Nephron progenitor cell (in vitro differentiated cells): ENCODE measurements at regions not wholly inside any gene's neighbourhood (a gene's known extent, or its start where the extent isn't known, plus 50 kb on each side); places are given as distances from the start of the nearest gene placed in this dataset.

Experiments
- DNase-seq: peaks from one replicate; pipeline ENCODE4 v3.0.0; 2021
- H3K27ac Mint-ChIP-seq: 2 replicates; pipeline ENCODE4 v1.8.0; 2021; ENCODE audit warnings: mild to moderate bottlenecking, moderate library complexity, mixed read lengths
- H3K27me3 Mint-ChIP-seq: 2 replicates; pipeline ENCODE4 v1.8.0; 2021; ENCODE audit warnings: mild to moderate bottlenecking, low read depth, mixed read lengths; ENCODE audit not compliant: poor library complexity
- H3K36me3 Mint-ChIP-seq: 2 replicates; pipeline ENCODE4 v1.8.0; 2021; ENCODE audit warnings: low read depth, mixed read lengths
- H3K4me1 Mint-ChIP-seq: 2 replicates; pipeline ENCODE4 v1.8.0; 2021; ENCODE audit warnings: mixed read lengths
- H3K4me3 Mint-ChIP-seq: 2 replicates; pipeline ENCODE4 v1.8.0; 2021; ENCODE audit warnings: mild to moderate bottlenecking, moderate library complexity, mixed read lengths
- H3K9me3 Mint-ChIP-seq: 2 replicates; pipeline ENCODE4 v1.8.0; 2021; ENCODE audit warnings: mild to moderate bottlenecking, moderate library complexity, mixed read lengths
- CTCF ChIP-seq: fragments of 200-600 bp; sonication (generic); IDR thresholded peaks from 2 replicates; pipeline ENCODE4 v1.5.0; 2021; ENCODE audit warnings: antibody characterized with exemption

- no peak for TF ChIP-seq CTCF
- Mint-ChIP-seq H3K4me1 (peaks cover 4% of the 10 kb centered on the region), H3K9me3 (no peaks in the 10 kb centered on the region), H3K27ac (no peak overlapping the region), H3K27me3 (peaks cover 14% of the 10 kb centered on the region), H3K4me3 (no peak overlapping the region), H3K36me3 (no peaks in the 10 kb centered on the region)
- DNase-seq, result no peak
These were observed 263.4 kb upstream of the DDI1 start for GRCh38 chr11:103773059-103773458.

- peak; percentile 27 for DNase-seq
- Mint-ChIP-seq H3K9me3 (no peaks in the 10 kb centered on the region), H3K36me3 (no peaks in the 10 kb centered on the region)
These were observed 262.9 kb upstream of the DDI1 start for GRCh38 chr11:103773537-103773936.

GRCh38 chr11:103779054-103779453 lies 257.4 kb upstream of the DDI1 start:
- Mint-ChIP-seq H3K9me3 (no peaks in the 10 kb centered on the region), H3K36me3 (no peaks in the 10 kb centered on the region), H3K27ac (no peak overlapping the region), H3K4me3 (no peak overlapping the region), H3K4me1 (peaks cover 4% of the 10 kb centered on the region), H3K27me3 (peaks cover 11% of the 10 kb centered on the region)
- no peak for DNase-seq
- no peak for TF ChIP-seq CTCF

More at GRCh38 chr11:103773537-103773936, 262.9 kb upstream of the DDI1 start:
- no peak for TF ChIP-seq CTCF
- H3K27ac Mint-ChIP-seq, result peak overlapping the region; percentile 85
- H3K27me3 Mint-ChIP-seq, result peaks cover 14% of the 10 kb centered on the region
- peaks cover 4% of the 10 kb centered on the region for H3K4me1 Mint-ChIP-seq
- no peak overlapping the region for H3K4me3 Mint-ChIP-seq

- Mint-ChIP-seq H3K4me1 (no peaks in the 10 kb centered on the region), H3K36me3 (no peaks in the 10 kb centered on the region), H3K4me3 (no peak overlapping the region), H3K27me3 (peaks cover 4% of the 10 kb centered on the region), H3K27ac (no peak overlapping the region), H3K9me3 (peaks cover 31% of the 10 kb centered on the region)
- no peak for DNase-seq
- TF ChIP-seq CTCF, result no peak
These were observed 246.5 kb upstream of the DDI1 start for GRCh38 chr11:103789952-103790351.

GRCh38 chr11:103792981-103793468 lies 243.4 kb upstream of the DDI1 start:
- no peaks in the 10 kb centered on the region for H3K4me1 Mint-ChIP-seq
- H3K4me3 Mint-ChIP-seq, result no peak overlapping the region
- no peaks in the 10 kb centered on the region for H3K36me3 Mint-ChIP-seq
- no peak overlapping the region for H3K27ac Mint-ChIP-seq
- no peak for DNase-seq
- TF ChIP-seq CTCF, result no peak
- H3K27me3 Mint-ChIP-seq, result peaks cover 10% of the 10 kb centered on the region
- H3K9me3 Mint-ChIP-seq, result peaks cover 21% of the 10 kb centered on the region

GRCh38 chr11:103794262-103794661 lies 242.2 kb upstream of the DDI1 start:
- Mint-ChIP-seq H3K27ac (no peak overlapping the region), H3K9me3 (peaks cover 21% of the 10 kb centered on the region), H3K4me1 (no peaks in the 10 kb centered on the region), H3K27me3 (peaks cover 10% of the 10 kb centered on the region), H3K36me3 (no peaks in the 10 kb centered on the region), H3K4me3 (no peak overlapping the region)
- no peak for TF ChIP-seq CTCF
- DNase-seq, result no peak
